Upper lobe of right lung (tissue), 1 donor: ENCODE measurements at regions not wholly inside any gene's neighbourhood (a gene's known extent, or its start where the extent isn't known, plus 50 kb on each side); places are given as distances from the start of the nearest gene placed in this dataset.

Source experiments
- ATAC-seq: fragments of 200-7000 bp; cut with Tn5 transposase; one replicate; pipeline ENCODE4 v1.9.1; 2020; ENCODE audit warnings: mild to moderate bottlenecking, moderate library complexity
- DNase-seq: peaks from one replicate; pipeline ENCODE4 v3.0.0-alpha.2; 2020
- H3K27ac ChIP-seq: fragments of 200-600 bp; one replicate; pipeline ENCODE4 v1.8.0; 2022
- H3K27me3 ChIP-seq: fragments of 200-600 bp; one replicate; pipeline ENCODE4 v1.8.0; 2022; ENCODE audit warnings: mild to moderate bottlenecking
- H3K36me3 ChIP-seq: fragments of 200-600 bp; one replicate; pipeline ENCODE4 v1.8.0; 2022
- H3K4me1 ChIP-seq: fragments of 200-600 bp; one replicate; pipeline ENCODE4 v1.8.0; 2022
- H3K4me3 ChIP-seq: fragments of 200-600 bp; one replicate; pipeline ENCODE4 v1.8.0; 2022; ENCODE audit warnings: mild to moderate bottlenecking
- H3K9me3 ChIP-seq: fragments of 200-600 bp; one replicate; pipeline ENCODE4 v1.8.0; 2022
- CTCF ChIP-seq: fragments of 200-600 bp; IDR thresholded peaks from one replicate; pipeline ENCODE4 v1.8.0; 2022; ENCODE audit warnings: antibody characterized with exemption
- intact Hi-C: fragments of 100-400 bp; cut with DNase I; formaldehyde crosslinking; loops from one replicate; pipeline ENCODE4 v1.11.0; 2022
- donor health status: DM: no; HTN: yes; CAD: no; lungs with severe emphysema.

- intact Hi-C loops, result no loop called here
- no peak overlapping the region for H3K4me3 ChIP-seq
- no peak overlapping the region for H3K27ac ChIP-seq
- no peak for DNase-seq
- H3K4me1 ChIP-seq, result no peaks in the 10 kb centered on the region
- peak; percentile 26 for ATAC-seq
- H3K27me3 ChIP-seq, result no peaks in the 10 kb centered on the region
- no peaks in the 10 kb centered on the region for H3K36me3 ChIP-seq
- TF ChIP-seq CTCF, result no peak
- H3K9me3 ChIP-seq, result no peaks in the 10 kb centered on the region
Measured at GRCh38 chr14:66426451-66426850, 59.7 kb upstream of the CCDC196 start.

- H3K27me3 ChIP-seq, result no peaks in the 10 kb centered on the region
- ATAC-seq (no peak), DNase-seq (no peak)
- no peak overlapping the region for H3K27ac ChIP-seq
- intact Hi-C loops, result no loop called here
- H3K36me3 ChIP-seq, result no peaks in the 10 kb centered on the region
- no peaks in the 10 kb centered on the region for H3K4me1 ChIP-seq
- TF ChIP-seq CTCF, result no peak
- H3K9me3 ChIP-seq, result no peaks in the 10 kb centered on the region
- no peak overlapping the region for H3K4me3 ChIP-seq
Measured at GRCh38 chr14:66432334-66432733, 53.8 kb upstream of the CCDC196 start.

- no peak for DNase-seq
- no peak for TF ChIP-seq CTCF
- ATAC-seq, result no peak
- Histone ChIP-seq H3K27me3 (no peaks in the 10 kb centered on the region), H3K27ac (no peak overlapping the region), H3K9me3 (peaks cover 7% of the 10 kb centered on the region), H3K4me1 (no peaks in the 10 kb centered on the region), H3K4me3 (no peak overlapping the region), H3K36me3 (no peaks in the 10 kb centered on the region)
- intact Hi-C loops, result no loop called here
Measured at GRCh38 chr14:66434464-66434863, 51.7 kb upstream of the CCDC196 start.

- Histone ChIP-seq H3K36me3 (no peaks in the 10 kb centered on the region), H3K4me1 (no peaks in the 10 kb centered on the region), H3K9me3 (peaks cover 11% of the 10 kb centered on the region), H3K27ac (no peak overlapping the region), H3K4me3 (no peak overlapping the region), H3K27me3 (no peaks in the 10 kb centered on the region)
- intact Hi-C loops, result no loop called here
- TF ChIP-seq CTCF, result no peak
- no peak for DNase-seq
- no peak for ATAC-seq
Measured at GRCh38 chr14:66435683-66436082, 50.5 kb upstream of the CCDC196 start.
